D721Med (cell line): ENCODE measurements at regions not wholly inside any gene's neighbourhood (a gene's known extent, or its start where the extent isn't known, plus 50 kb on each side); places are given as distances from the start of the nearest gene placed in this dataset.

Experiments used
- DNase-seq: peaks from one replicate; pipeline ENCODE4 v3.0.0; 2011; ENCODE audit warnings: low spot score; ENCODE audit not compliant: insufficient read length
- FAIRE-seq: peaks from 2 replicates; lab custom pipeline; 2011; peaks lifted over from hg19 to GRCh38; lab: Jason Lieb, UNC
- CTCF ChIP-seq: IDR thresholded peaks from 2 replicates; pipeline ENCODE4 v1.5.1; 2012; ENCODE audit warnings: mild to moderate bottlenecking, control low read depth; ENCODE audit not compliant: insufficient read depth; ENCODE audit errors: missing control alignments

- DNase-seq: no peak
- no peak for TF ChIP-seq CTCF
- FAIRE-seq: peak; percentile 58
These were observed 111.1 kb downstream of the GLUL start for GRCh38 chr1:182280504-182280900.

DNA sequence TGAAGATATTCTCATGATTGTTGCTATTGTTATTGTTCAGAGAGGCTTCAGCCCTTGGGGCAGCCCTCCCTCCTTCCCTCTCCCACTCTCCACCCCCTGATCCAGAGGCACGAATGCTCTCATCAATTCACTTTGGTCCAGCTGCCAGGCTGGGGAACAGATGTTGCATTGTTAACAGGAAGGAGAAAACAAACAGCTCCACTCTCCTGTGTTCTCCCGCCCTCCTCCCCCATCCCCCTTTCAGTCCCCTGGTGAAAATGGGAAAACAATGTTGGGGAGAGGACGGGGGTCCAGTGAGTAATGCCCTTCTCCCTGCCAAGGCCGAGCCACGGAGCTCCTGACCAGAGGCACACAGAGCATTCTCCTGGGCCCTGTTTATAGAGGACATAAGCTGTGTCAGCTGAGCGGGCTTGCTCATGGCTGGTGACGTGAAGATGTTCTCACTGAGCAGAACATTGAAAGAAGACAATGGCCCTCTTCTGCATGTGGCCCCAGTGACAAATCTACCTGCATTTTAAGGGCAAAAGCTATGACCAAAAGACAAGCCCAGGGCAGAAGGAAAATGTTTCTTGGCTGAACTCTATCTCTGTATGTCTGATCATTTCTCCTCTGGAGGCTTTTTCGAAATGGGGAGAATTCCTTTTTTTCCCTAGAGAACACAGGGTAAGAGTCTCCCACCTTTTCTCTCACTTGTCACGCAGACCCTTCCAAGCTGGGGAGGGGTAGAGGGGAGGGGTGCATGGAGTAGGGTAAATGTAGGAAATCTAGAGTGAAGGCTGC is 111.7 kb downstream of the GLUL start:
- DNase-seq (no peak), FAIRE-seq (no peak)
- no peak for TF ChIP-seq CTCF

DNA sequence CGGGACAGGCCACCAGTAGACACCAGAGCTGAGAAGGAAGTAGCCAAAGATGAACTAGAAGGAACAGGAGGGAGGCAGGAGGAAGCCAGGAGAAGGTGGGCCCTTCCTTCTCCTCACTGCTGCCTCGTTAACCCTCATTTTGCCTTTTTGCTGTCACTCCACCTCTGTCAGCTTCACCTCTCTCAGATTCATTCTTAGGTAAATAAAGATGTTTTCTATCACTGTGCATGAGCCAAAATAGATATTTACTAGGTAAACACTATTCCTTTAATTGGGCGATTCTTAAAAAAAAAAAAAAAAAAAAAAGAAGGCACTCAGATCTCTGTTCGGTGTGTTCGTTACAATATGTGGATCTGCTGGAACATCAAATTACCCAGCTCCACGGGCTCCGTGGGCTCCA is 112.3 kb downstream of the GLUL start:
- TF ChIP-seq CTCF: no peak
- no peak for DNase-seq
- no peak for FAIRE-seq

DNA sequence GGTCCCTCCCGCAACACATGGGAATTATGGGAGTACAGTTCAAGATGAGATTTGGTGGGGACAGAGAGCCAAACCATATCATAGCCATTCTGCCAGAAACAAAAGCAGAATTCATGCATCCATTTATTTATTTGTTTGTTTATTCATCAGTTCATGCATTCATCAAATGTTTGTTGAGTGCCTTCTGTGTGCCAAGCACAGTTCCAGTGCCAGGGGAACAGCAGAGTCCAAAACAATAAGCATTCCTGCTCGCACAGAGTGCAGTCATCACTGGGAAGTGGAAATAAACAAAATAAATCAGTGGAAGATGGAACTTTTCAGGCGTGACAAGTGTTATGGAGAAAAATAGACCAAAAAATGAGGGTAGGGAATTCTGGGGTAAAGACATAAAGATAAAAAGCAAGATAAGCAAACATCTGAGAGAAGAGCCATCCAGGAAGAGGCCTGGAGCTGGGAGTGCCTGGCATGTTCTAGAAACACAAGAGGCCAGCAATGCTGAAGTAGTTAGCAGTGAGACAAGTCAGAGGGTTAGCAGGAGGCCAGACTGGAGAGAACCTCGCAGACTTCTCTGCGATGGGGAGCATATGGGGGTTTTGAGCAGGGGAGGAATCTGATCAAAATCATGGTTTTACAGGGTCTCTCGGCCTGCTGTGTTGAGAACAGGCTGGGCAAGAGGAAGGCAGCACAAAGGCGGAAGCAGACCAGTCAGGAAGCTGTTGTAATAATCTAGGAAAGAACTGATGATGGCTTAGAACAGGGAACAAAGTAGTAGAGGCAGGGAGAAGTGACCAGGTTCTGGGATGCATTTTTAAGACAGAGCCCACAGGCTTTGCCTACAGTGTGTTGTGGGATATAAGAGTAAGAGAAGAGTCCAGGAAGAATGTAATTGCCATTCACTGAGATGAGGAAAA is 113.2 kb downstream of the GLUL start:
- FAIRE-seq: no peak
- no peak for DNase-seq
- no peak for TF ChIP-seq CTCF

- FAIRE-seq (no peak), DNase-seq (no peak)
- no peak for TF ChIP-seq CTCF
These were observed 116.3 kb downstream of the GLUL start for GRCh38 chr1:182275271-182275670.

GRCh38 chr1:182274618-182275017 is 117.0 kb downstream of the GLUL start:
- FAIRE-seq: no peak
- TF ChIP-seq CTCF: no peak
- DNase-seq: no peak

GRCh38 chr1:182270731-182271130 is 120.9 kb downstream of the GLUL start:
- no peak for TF ChIP-seq CTCF
- no peak for DNase-seq
- FAIRE-seq: peak; percentile 64
